ENCODE measurements at regions not wholly inside any gene's neighbourhood (a gene's known extent, or its start where the extent isn't known, plus 50 kb on each side); places are given as distances from the start of the nearest gene placed in this dataset.

GRCh38 chr18:71405169-71405809 lies 1116.4 kb downstream of the SOCS6 start:
- TF ChIP-seq SIN3A (IDR thresholded peaks at IDR 0.05; ENCODE audit: borderline replicate concordance, insufficient read depth, low read length) = no peak
- TF ChIP-seq TAF1 (IDR thresholded peaks at IDR 0.05; ENCODE audit: borderline replicate concordance, insufficient read depth, low read length) = no peak
- no peak for TF ChIP-seq FOXP2 (optimal IDR thresholded peaks at IDR 0.05; ENCODE audit: borderline replicate concordance, extremely low read depth, extremely low read length, insufficient read depth)
- TF ChIP-seq REST (IDR thresholded peaks at IDR 0.05; ENCODE audit: insufficient read depth in 1 of 2, low read depth in 2 of 2, low read length in 2 of 2) = no peak
- TF ChIP-seq POLR2AphosphoS5 (IDR thresholded peaks at IDR 0.05; ENCODE audit: low read depth, low read length) = no peak

- TF ChIP-seq TAF1 (IDR thresholded peaks at IDR 0.05; ENCODE audit: borderline replicate concordance, insufficient read depth, low read length) = no peak
Measured at GRCh38 chr18:71403501-71403900, 1114.7 kb downstream of the SOCS6 start.

- no peak for TF ChIP-seq TAF1 (IDR thresholded peaks at IDR 0.05; ENCODE audit: borderline replicate concordance, insufficient read depth, low read length)
- no peak for TF ChIP-seq SIN3A (IDR thresholded peaks at IDR 0.05; ENCODE audit: borderline replicate concordance, insufficient read depth, low read length)
- no peak for TF ChIP-seq FOXP2 (optimal IDR thresholded peaks at IDR 0.05; ENCODE audit: borderline replicate concordance, extremely low read depth, extremely low read length, insufficient read depth)
- no peak for TF ChIP-seq POLR2AphosphoS5 (IDR thresholded peaks at IDR 0.05; ENCODE audit: low read depth, low read length)
- TF ChIP-seq REST (IDR thresholded peaks at IDR 0.05; ENCODE audit: insufficient read depth in 1 of 2, low read depth in 2 of 2, low read length in 2 of 2) = no peak
Measured at GRCh38 chr18:71398531-71398930, 1109.7 kb downstream of the SOCS6 start.

- TF ChIP-seq REST (IDR thresholded peaks at IDR 0.05; ENCODE audit: insufficient read depth in 1 of 2, low read depth in 2 of 2, low read length in 2 of 2) (no peak), TAF1 (IDR thresholded peaks at IDR 0.05; ENCODE audit: borderline replicate concordance, insufficient read depth, low read length) (no peak), FOXP2 (optimal IDR thresholded peaks at IDR 0.05; ENCODE audit: borderline replicate concordance, extremely low read depth, extremely low read length, insufficient read depth) (no peak), POLR2AphosphoS5 (IDR thresholded peaks at IDR 0.05; ENCODE audit: low read depth, low read length) (no peak), SIN3A (IDR thresholded peaks at IDR 0.05; ENCODE audit: borderline replicate concordance, insufficient read depth, low read length) (no peak)
Measured at GRCh38 chr18:71388148-71388547, 1099.3 kb downstream of the SOCS6 start.

GRCh38 chr18:71374294-71375000 lies 1085.6 kb downstream of the SOCS6 start:
- TF ChIP-seq FOXP2 (optimal IDR thresholded peaks at IDR 0.05; ENCODE audit: borderline replicate concordance, extremely low read depth, extremely low read length, insufficient read depth) (no peak), POLR2AphosphoS5 (IDR thresholded peaks at IDR 0.05; ENCODE audit: low read depth, low read length) (no peak), REST (IDR thresholded peaks at IDR 0.05; ENCODE audit: insufficient read depth in 1 of 2, low read depth in 2 of 2, low read length in 2 of 2) (no peak), TAF1 (IDR thresholded peaks at IDR 0.05; ENCODE audit: borderline replicate concordance, insufficient read depth, low read length) (no peak), SIN3A (IDR thresholded peaks at IDR 0.05; ENCODE audit: borderline replicate concordance, insufficient read depth, low read length) (no peak)

Measured in PFSK-1 (cell line).